DMS153 (cell line): ENCODE measurements at regions not wholly inside any gene's neighbourhood (a gene's known extent, or its start where the extent isn't known, plus 50 kb on each side); places are given as distances from the start of the nearest gene placed in this dataset.

Source experiments
- DNase-seq: peaks from one replicate; lab custom pipeline; 2025; lab: John Stamatoyannopoulos, UW

DNA sequence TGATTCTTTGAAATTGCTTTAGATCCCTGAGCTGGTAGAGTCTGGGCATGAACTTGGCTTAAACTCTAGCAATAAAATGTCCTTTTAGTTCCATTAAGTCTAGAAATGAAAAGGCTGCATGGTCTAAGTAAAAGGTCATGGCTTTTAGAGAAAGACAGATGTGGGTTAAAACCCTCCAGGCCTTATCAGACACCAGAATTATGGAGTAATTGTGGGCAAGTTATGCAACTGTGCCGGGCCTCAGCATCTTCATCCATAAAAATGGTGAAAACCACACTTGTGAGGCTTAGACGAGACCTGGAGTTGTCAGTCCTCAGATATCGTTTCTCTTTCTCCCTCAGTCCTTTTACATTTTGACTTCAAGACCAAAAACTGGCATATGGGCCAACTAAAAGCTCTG is 597.9 kb upstream of the KIRREL3 start:
- no peak for DNase-seq

DNA sequence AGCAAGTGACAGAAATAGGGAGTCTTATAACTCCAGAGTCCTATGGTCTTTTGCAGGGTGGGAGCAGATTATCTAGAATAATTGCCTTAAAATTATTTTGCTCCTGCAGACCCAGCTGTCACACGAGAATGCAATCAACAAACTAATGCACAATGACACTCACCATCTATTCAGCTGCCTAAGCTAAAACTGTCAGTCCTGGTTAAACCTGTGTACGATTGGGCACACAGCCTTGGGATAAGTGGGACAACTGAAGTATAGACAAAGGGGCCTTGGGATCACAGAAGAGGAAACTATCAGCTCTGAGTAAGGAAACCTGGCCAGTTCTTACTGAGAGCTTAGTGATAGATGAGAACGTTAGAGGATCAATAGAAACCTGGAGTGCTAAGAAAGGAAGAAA is 595.9 kb upstream of the KIRREL3 start:
- no peak for DNase-seq

DNA sequence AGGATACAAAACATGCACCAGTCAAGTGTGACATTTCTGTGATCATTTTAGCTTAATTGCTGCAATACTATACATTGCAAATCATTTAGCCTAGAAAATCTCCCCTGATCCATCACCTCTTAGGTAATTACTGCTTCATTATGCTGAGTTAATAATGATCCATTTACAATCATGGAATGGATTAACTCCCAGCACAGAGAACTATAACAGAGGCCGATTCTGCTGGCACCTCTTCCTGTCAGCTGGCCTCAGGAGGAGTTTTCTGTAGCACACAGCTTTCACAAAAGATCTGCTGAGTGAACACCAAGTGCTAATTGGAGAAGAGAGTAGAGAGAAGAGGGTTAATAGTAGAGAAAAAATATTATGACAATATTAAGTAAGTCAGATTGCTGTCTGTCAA is 591.8 kb upstream of the KIRREL3 start:
- no peak for DNase-seq

DNA sequence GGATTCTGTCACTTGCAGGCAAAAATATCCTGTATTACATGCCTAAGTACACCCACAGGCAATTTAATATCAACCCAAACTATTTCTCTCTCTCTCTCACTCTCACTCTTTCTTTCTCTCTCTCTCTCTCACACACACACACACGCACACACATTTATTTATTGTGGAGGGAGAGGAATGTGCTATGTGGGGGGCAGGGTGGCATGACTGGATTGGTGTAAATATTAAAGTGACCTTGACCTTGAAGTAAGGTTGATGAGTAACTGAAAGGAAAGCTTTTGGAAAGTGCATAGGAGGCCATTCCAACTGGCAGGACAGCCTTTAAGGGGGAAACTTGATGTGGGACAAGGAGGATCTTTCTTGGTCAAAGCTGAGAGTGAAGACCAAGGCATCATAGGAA is 589.7 kb upstream of the KIRREL3 start:
- DNase-seq = no peak

DNA sequence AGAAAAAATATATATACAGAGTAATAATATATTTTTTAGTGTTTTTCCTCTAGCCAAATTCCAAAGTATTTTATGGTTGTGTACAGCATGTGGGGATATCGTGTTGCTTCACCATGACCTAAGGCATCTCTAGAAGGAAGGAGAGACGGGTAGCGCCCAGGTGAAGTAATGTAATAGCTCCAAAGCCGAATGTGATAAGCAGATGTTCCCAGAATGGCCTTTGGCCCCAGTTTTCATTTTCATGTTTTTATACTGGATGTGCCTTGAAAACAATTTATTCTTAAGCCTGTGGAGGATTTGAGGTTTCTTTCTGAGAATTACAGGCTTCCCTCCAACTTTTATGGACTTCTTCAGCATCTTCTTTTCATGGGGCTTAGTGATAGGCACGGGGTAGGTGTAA is 587.9 kb upstream of the KIRREL3 start:
- DNase-seq = no peak

DNA sequence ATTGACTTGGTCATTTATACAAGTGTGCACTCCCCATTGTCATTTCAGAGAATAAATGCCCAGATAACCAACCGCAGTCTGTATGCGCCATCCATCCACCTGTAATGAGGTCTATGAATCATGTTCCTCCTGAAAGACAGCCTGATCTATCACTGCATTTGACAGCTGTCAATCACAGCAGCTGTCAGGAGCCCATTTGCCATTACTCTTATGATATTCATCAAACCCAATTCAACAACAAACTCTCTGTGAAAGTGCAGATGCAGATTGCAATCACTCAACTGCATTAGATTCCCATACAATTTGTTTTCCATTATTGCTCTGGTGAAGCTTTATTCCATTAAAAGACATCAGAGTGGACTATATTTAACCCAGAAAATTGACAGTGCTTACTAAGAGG is 586.9 kb upstream of the KIRREL3 start:
- DNase-seq = no peak

DNA sequence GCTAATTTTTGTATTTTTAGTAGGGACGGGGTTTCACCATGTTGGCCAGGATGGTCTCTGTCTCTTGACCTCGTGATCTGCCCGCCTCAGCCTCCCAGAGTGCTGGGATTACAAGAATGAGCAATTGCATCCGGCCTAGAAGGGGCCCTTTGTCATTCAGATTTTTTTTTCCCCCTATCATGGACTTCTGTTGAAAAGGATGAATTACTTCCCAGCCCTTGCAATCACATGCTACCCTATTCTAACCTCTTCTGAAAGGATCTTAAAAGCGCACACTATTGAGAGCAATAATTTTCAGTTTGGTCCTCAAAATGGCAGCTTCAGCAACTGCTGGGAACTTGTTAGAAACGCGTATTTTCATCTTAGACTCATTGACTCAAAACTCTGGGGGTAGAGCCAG is 575.6 kb upstream of the KIRREL3 start:
- DNase-seq = no peak

DNA sequence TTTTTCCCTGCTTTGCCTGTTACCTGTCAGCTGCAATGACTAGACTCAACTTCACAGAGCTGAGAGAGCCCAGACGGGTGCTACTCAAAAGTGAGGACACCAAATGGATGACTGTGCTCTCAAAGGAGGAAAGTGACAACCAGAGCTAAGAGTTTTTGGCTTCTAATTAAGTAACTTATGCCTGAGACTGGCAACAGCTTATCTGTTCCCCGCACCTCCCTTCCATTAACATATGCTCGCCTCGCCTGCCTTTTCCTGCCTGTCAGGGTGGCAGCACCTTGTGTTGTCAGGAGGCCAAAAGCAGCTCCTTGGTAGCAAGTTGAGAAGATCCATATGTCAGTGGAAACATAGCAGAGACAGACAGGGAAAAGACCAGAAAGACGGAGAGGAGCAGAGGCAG is 573.9 kb upstream of the KIRREL3 start:
- no peak for DNase-seq

DNA sequence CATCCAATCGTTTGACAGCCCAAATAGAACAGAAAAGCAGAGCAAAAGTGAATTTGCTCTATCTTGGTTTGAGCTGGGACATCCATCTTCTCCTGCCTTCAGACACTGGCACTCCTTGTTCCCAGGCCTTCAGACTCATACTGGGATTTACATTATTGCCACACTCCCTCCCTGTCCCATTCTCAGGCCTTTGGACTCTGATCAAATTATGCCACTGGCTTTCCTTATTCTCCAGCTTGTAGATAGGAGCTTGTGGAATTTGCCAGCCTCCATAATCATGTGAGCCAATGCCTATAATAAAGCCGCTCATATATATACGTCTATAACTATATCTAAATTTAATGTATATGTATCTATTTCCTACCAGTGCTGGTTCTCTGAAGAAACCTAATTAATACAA is 568.3 kb upstream of the KIRREL3 start:
- DNase-seq = no peak

DNA sequence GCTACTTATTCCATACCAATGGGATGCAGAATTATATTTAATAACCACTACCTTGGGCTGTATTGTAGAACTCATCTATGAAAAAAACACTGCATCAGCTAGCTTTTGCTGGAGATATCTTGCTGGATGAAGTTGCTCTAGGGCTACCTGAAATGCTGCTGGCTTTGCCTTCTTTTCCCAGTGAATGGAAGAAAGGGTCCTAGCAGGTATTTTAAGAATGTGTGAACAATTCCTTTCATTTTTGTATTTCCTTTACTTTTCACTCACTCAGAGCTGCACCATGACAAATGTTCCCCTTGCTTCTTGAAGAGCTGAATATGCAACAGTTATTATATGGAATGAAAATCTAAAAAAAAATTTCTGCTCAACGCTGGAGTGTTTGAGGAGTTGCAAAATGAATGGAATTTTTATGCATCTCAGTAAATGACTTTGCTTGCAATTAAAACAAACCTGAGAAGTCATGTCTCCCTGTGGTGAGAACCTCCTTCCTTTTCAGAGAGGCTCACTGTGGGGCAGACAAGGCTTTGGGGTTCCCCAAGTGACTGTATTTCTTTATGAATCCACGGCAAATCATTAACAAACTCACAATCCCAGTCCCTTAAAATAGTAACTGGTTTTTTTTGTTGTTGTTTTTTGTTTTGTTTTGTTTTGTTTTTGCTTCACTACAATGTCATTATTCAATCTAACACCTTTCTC is 566.8 kb upstream of the KIRREL3 start:
- no peak for DNase-seq

DNA sequence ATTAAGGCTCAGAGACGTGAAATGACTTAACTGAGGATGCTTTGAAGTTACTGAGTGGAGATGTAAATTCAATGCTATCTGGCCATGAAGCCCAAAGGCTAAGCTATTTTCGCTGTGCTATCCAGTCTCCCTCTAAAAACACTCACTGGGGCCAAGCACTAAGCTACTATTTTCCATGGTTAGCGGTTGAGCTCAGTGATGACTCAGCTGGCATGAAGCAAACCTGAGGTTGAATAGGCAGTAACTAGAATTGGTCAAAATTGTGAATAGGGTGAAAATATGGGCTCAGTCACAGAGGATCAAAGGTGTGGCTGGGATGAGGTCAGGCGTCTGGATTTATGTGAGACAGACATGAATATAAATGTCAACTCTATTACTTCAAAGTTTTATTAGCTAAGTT is 564.2 kb upstream of the KIRREL3 start:
- no peak for DNase-seq

DNA sequence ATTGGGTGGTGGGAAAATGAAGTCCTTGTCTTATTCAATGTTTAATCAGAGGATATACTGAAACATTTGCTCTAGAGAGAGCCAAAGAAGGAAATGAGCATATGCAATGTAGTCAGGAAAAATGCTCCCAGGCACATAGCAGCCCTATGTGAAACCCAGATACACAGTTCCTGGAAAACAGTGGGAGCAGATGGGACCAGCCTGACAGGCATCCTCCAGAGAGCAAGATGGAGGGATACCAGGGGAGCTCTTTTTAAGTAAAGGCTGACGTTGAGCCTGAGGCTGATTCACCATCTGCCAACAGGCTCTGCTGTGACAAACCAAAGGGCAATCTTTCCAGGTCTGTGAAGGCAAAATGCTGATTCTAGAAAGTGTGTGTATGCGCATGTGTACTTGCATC is 559.4 kb upstream of the KIRREL3 start:
- DNase-seq = no peak

DNA sequence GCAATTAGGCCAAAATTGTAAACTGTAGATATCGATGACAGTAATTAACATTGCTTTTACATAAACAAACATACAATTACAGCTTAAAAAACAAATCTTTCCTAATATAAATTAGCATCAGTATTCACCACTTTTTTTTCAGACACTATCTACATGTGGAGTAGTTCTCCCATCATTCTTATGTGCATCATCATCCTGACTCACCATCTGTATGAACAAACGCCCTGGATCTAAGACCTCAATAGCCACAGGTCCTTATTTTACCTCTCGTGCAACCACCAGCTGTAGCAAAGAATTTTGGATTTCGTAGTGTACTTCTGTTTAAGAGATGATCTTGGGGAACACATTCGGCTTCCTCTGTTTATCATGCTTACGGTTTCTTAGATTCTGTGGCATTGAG is 551.9 kb upstream of the KIRREL3 start:
- DNase-seq = no peak

DNA sequence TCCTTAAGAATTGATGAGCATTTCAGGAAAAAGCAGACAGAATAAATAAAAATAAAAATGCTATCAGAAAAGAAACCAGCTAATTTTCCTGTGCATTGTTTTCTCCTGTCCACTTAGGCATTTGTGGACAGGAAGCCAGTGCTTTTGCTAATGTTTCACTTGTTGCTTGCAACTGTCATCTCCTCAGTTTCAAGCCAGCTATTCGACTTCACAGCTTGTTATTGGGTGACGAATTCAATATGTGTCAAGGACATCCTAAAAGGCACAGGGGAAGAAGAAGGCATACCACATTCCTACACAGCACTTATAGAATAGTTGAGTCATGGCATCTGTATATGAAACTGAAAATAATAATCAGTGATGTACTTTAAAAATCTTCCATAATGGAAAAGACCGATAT is 530.6 kb upstream of the KIRREL3 start:
- DNase-seq = no peak

DNA sequence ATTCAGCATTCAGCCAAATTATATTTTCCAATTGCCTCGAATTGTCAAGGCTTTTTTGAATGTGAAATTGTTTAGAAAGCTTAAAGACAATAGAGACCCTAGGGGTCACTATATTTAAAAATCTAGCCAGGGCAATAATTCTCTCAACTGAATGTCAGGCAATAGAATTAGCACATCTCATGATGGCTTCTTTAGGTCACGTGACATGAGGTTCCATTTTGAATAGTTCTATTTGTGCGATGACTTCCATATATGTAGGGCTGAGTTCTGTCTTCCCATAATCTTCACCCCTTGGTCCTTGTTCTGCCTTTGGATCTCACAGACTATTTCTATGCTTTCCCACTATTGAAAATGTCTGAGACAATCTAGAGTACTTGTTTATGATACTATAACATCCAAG is 527.7 kb upstream of the KIRREL3 start:
- no peak for DNase-seq

DNA sequence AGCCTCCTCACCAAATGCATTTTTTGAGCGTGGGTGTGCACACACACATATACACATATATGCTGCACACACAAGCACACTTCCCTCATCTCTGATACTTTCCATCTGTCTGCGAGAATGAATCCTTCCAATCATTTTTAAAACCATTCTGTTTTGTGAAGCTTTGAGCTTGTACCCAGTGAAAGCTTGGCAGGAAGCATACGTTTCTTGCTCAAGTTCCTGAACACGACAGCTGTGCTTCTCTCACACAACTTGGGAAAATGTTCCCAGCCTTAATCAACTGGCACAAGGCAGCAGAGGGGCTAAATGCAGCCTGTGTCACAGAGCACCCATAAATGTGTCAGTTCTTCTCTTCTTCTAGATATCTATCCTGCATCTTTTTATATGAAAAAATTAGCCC is 524.0 kb upstream of the KIRREL3 start:
- no peak for DNase-seq

DNA sequence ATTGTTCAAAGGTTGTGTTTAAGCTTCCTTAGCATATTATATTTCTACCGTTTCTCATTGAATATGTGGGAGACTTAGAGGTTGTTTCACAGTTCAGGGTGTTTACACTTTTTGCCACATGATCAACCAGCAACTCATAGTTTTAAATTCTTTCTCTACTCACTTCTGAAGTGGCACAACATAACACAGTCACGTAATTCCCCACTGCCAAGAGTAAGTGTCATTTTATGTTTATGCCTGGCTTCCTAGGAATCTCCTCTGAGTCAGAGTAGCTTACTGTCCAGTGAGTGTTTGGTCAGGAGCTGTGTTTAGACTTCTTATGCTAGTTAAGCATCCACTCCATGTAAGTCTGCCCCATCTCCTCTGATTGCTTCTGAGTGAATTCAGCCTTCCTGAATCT is 520.8 kb upstream of the KIRREL3 start:
- no peak for DNase-seq

DNA sequence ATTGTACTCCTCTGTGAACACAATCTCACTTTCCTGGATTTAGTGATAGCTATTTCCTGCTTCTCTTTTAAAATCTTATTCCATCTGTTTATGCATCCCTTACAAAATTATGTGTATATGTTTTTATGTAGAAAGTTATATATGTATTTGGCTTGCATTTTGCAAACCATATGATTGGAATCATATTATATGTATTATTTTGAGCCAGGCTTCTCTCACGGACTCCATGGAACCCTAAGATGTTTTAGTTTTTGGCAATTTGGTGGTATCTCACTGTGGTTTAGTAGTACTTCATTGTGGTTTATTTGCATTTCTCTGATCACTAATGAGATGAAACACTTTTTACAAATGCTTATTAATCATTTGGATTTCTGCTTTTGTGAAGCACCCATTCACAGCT is 507.3 kb upstream of the KIRREL3 start:
- DNase-seq = no peak

DNA sequence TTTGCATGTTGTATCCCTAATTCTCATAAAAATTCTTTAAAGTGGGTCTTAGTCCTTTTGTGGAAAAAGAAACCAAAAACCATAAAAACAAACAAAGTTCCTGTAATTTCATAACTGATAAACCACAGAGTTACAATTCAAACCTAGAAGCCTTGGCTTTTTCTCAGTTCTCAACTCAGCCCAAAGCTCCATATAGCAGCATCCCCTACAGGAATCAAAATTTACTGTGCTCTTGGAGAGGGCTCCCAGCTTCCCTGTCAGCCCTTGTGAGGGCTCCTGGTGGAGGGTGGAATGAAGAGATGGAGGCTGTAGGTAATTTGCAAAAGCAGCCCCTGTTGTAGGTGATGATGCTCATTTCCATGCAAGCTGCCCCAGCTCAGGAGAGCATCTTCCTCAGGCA is 506.1 kb upstream of the KIRREL3 start:
- DNase-seq = no peak

DNA sequence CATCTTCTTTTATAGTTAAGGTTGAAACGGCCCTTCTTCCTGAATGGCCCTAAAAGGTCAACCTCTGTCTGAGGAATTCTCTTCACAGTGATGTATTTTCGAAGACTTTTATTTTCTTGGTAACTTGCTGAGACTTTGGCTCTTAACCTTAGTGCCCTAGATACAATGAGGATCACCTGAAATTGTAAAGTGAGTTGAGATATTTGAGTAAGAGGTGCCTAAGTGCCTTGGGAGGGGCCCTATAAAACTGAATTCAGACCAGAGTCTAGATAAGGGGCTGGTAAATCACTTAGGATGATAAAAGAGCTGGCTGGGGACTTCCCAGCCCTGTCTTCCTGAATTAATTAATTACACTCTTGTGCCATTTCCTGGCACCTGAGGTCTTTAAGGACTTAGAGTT is 505.6 kb upstream of the KIRREL3 start:
- DNase-seq = no peak

DNA sequence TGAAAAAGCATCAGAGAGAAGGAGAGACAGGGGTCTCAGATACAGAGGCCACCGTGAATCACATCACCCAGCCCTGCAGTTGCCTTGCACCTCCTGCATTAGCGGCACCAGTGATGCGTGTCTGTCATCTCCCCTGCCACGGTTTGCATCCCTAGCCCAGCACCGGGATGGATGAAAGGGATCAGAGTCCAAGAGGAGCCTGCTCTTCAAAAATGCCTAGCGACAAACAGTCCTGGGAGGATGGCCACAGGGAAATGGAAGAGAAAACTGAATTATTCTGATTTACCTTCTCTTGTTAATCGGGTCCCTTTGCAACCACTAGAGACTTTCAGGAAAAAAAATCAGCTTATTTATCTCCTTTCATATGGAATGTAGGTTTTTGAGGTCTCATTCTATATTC is 495.6 kb upstream of the KIRREL3 start:
- DNase-seq = no peak

DNA sequence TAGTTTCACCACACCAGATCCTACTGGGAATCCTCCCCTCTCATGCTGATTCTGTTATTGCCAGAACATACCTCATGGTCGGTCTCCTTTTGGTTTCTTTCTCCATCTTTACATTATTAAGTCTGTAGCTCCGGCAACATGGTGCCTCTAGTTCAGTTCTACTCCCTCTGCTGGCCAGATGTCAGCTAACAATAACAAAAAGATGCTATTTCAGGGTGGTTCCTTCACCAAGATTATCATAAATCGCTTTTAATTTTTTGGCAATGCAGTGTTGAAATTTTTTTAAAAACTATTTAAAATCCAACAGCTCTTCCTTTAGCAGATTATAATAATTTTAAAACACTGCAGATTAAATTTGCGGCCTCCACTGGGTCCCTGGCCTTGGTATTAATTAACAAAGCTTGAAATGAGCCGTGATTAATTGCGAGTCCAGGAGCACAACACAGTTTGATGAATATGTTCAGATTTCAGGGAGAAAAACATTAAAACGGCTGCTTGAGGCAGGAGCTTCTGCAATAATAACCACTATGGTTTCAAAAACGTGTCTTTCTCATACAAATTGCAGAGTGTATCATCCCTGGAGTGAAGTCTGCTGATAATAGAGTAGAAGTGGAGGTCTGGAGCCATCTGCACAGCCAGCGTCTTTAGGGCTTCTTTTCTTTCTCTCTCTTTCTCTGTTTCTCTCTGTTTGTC is 492.9 kb upstream of the KIRREL3 start:
- DNase-seq = peak; percentile 28

DNA sequence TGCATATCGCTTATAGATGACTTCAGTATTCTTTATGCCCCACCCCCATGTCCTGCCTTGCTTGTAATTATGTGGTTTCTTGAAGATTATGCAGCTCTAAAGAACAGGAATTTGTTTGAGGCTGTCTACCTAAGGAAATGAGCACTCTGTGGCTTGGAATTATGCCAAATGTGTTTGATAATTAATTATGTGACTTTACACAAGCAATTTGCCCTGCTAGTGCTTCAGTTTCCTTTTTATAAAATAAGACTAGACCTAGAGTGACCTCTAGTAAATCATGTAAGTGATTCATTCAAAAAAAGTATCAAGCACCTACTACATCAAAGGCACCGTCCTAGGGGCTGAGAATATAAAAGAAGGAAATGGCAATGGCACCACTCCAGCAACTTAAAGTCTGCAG is 491.5 kb upstream of the KIRREL3 start:
- DNase-seq = peak; percentile 40

DNA sequence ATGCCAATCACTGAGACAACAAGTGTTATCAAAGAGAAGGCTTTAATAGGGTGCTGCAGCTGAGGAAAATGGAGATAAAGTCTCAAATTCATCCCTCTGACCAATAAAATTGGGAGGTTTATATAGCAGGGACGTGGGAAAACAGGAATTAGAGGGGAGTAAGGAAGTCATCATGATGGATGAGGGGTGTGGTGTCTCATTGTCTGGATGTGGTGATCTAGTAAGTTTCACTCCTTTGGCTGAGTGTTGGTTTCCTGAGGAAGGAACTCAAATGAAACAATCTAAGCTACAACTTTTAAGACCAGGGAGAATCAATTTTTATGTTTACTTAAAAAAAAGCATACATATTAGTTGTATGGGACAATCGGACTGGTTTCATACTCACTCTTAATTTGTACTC is 491.0 kb upstream of the KIRREL3 start:
- DNase-seq = no peak
